GM19395 (cell line): ENCODE measurements at regions not wholly inside any gene's neighbourhood (a gene's known extent, or its start where the extent isn't known, plus 50 kb on each side); places are given as distances from the start of the nearest gene placed in this dataset.

Source experiments
- ATAC-seq: cut with Tn5 transposase; IDR thresholded peaks from one replicate; pipeline ENCODE4 v1.9.1; 2021; ENCODE audit warnings: mild to moderate bottlenecking, moderate library complexity; ENCODE audit not compliant: unreplicated experiment

- ATAC-seq: no peak
Measured at GRCh38 chr18:29154196-29154757, 977.3 kb upstream of the CDH2 start.

- no peak for ATAC-seq
Measured at GRCh38 chr18:29153091-29153490, 976.2 kb upstream of the CDH2 start.

- ATAC-seq: no peak
Measured at GRCh38 chr18:29147944-29148343, 971.0 kb upstream of the CDH2 start.

GRCh38 chr18:29146068-29146467 is 969.1 kb upstream of the CDH2 start:
- ATAC-seq: no peak

GRCh38 chr18:29140590-29140989 is 963.7 kb upstream of the CDH2 start:
- ATAC-seq: no peak

GRCh38 chr18:29137773-29138495 is 961.0 kb upstream of the CDH2 start:
- ATAC-seq: no peak

GRCh38 chr18:29123706-29124530 is 947.0 kb upstream of the CDH2 start:
- no peak for ATAC-seq

GRCh38 chr18:29104671-29105070 is 927.7 kb upstream of the CDH2 start:
- ATAC-seq: no peak

GRCh38 chr18:29104227-29104626 is 927.3 kb upstream of the CDH2 start:
- no peak for ATAC-seq

- no peak for ATAC-seq
Measured at GRCh38 chr18:29096079-29096770, 919.3 kb upstream of the CDH2 start.

- ATAC-seq: no peak
Measured at GRCh38 chr18:29087616-29088246, 910.8 kb upstream of the CDH2 start.

- no peak for ATAC-seq
Measured at GRCh38 chr18:29084120-29084519, 907.2 kb upstream of the CDH2 start.

GRCh38 chr18:29083545-29083944 is 906.6 kb upstream of the CDH2 start:
- ATAC-seq: no peak

- no peak for ATAC-seq
Measured at GRCh38 chr18:29080946-29081345, 904.0 kb upstream of the CDH2 start.

GRCh38 chr18:29078273-29078672 is 901.3 kb upstream of the CDH2 start:
- ATAC-seq: no peak

GRCh38 chr18:29077344-29077743 is 900.4 kb upstream of the CDH2 start:
- ATAC-seq: no peak

- no peak for ATAC-seq
Measured at GRCh38 chr18:29076645-29077044, 899.7 kb upstream of the CDH2 start.

- no peak for ATAC-seq
Measured at GRCh38 chr18:29074147-29074546, 897.2 kb upstream of the CDH2 start.

- no peak for ATAC-seq
Measured at GRCh38 chr18:29071869-29072268, 894.9 kb upstream of the CDH2 start.

GRCh38 chr18:29063346-29063745 is 886.4 kb upstream of the CDH2 start:
- ATAC-seq: no peak

- ATAC-seq: no peak
Measured at GRCh38 chr18:29062921-29063320, 886.0 kb upstream of the CDH2 start.
